ENCODE measurements at regions not wholly inside any gene's neighbourhood (a gene's known extent, or its start where the extent isn't known, plus 50 kb on each side); places are given as distances from the start of the nearest gene placed in this dataset.

GRCh38 chr15:62477929-62478328, 312.8 kb upstream of the C2CD4B start:
- Histone ChIP-seq H3K4me3 (ENCODE audit: low read length) (no peak overlapping the region), H3K36me3 (ENCODE audit: control insufficient read depth, insufficient read depth, low read length) (no peaks in the 10 kb centered on the region), H3K27ac (ENCODE audit: low read length) (no peak overlapping the region), H3K9me3 (ENCODE audit: control insufficient read depth, low read depth, low read length) (no peaks in the 10 kb centered on the region), H3K4me1 (ENCODE audit: control insufficient read depth, insufficient read depth, low read length) (no peaks in the 10 kb centered on the region), H3K27me3 (ENCODE audit: control insufficient read depth, insufficient read depth, low read length) (no peaks in the 10 kb centered on the region)
- WGBS (ENCODE audit: insufficient coverage, low lambda C conversion rate): no CpG with 5 or more reads among the region's 9 CpGs
- no peak for DNase-seq

GRCh38 chr15:62482785-62483429, 317.8 kb upstream of the C2CD4B start:
- Histone ChIP-seq H3K4me3 (ENCODE audit: low read length) (no peak overlapping the region), H3K9me3 (ENCODE audit: control insufficient read depth, low read depth, low read length) (no peaks in the 10 kb centered on the region), H3K36me3 (ENCODE audit: control insufficient read depth, insufficient read depth, low read length) (no peaks in the 10 kb centered on the region), H3K27me3 (ENCODE audit: control insufficient read depth, insufficient read depth, low read length) (no peaks in the 10 kb centered on the region), H3K4me1 (ENCODE audit: control insufficient read depth, insufficient read depth, low read length) (no peaks in the 10 kb centered on the region), H3K27ac (ENCODE audit: low read length) (no peak overlapping the region)
- no peak for DNase-seq
- WGBS (ENCODE audit: insufficient coverage, low lambda C conversion rate): no CpG with 5 or more reads among the region's 5 CpGs

GRCh38 chr15:62483814-62484213, 318.7 kb upstream of the C2CD4B start:
- no peaks in the 10 kb centered on the region for H3K9me3 ChIP-seq (ENCODE audit: control insufficient read depth, low read depth, low read length)
- no peak overlapping the region for H3K27ac ChIP-seq (ENCODE audit: low read length)
- H3K4me1 ChIP-seq (ENCODE audit: control insufficient read depth, insufficient read depth, low read length): no peaks in the 10 kb centered on the region
- no peaks in the 10 kb centered on the region for H3K27me3 ChIP-seq (ENCODE audit: control insufficient read depth, insufficient read depth, low read length)
- H3K4me3 ChIP-seq (ENCODE audit: low read length): no peak overlapping the region
- no peaks in the 10 kb centered on the region for H3K36me3 ChIP-seq (ENCODE audit: control insufficient read depth, insufficient read depth, low read length)
- no CpG with 5 or more reads among the region's 4 CpGs for WGBS (ENCODE audit: insufficient coverage, low lambda C conversion rate)
- no peak for DNase-seq

GRCh38 chr15:62485170-62485720, 320.2 kb upstream of the C2CD4B start:
- Histone ChIP-seq H3K9me3 (ENCODE audit: control insufficient read depth, low read depth, low read length) (no peaks in the 10 kb centered on the region), H3K4me3 (ENCODE audit: low read length) (no peak overlapping the region), H3K27ac (ENCODE audit: low read length) (no peak overlapping the region), H3K27me3 (ENCODE audit: control insufficient read depth, insufficient read depth, low read length) (no peaks in the 10 kb centered on the region), H3K4me1 (ENCODE audit: control insufficient read depth, insufficient read depth, low read length) (no peaks in the 10 kb centered on the region), H3K36me3 (ENCODE audit: control insufficient read depth, insufficient read depth, low read length) (no peaks in the 10 kb centered on the region)
- 100% methylated on average over 1 of the region's 6 CpGs for WGBS (ENCODE audit: insufficient coverage, low lambda C conversion rate)
- DNase-seq: no peak

- 80% methylated on average over 1 of the region's 1 CpG for WGBS (ENCODE audit: insufficient coverage, low lambda C conversion rate)
Observed at GRCh38 chr15:62486041-62486440, 321.0 kb upstream of the C2CD4B start.

GRCh38 chr15:62488387-62488786, 323.3 kb upstream of the C2CD4B start:
- Histone ChIP-seq H3K27me3 (ENCODE audit: control insufficient read depth, insufficient read depth, low read length) (no peaks in the 10 kb centered on the region), H3K36me3 (ENCODE audit: control insufficient read depth, insufficient read depth, low read length) (no peaks in the 10 kb centered on the region), H3K4me1 (ENCODE audit: control insufficient read depth, insufficient read depth, low read length) (no peaks in the 10 kb centered on the region), H3K9me3 (ENCODE audit: control insufficient read depth, low read depth, low read length) (no peaks in the 10 kb centered on the region), H3K4me3 (ENCODE audit: low read length) (no peak overlapping the region), H3K27ac (ENCODE audit: low read length) (no peak overlapping the region)
- no peak for DNase-seq
- WGBS (ENCODE audit: insufficient coverage, low lambda C conversion rate): no CpG with 5 or more reads among the region's 1 CpG

More at GRCh38 chr15:62486041-62486440, 321.0 kb upstream of the C2CD4B start:
- no peaks in the 10 kb centered on the region for H3K27me3 ChIP-seq (ENCODE audit: control insufficient read depth, insufficient read depth, low read length)
- H3K4me3 ChIP-seq (ENCODE audit: low read length): no peak overlapping the region
- H3K9me3 ChIP-seq (ENCODE audit: control insufficient read depth, low read depth, low read length): no peaks in the 10 kb centered on the region
- no peaks in the 10 kb centered on the region for H3K4me1 ChIP-seq (ENCODE audit: control insufficient read depth, insufficient read depth, low read length)
- no peak overlapping the region for H3K27ac ChIP-seq (ENCODE audit: low read length)
- DNase-seq: no peak
- no peaks in the 10 kb centered on the region for H3K36me3 ChIP-seq (ENCODE audit: control insufficient read depth, insufficient read depth, low read length)

- WGBS (ENCODE audit: insufficient coverage, low lambda C conversion rate): no CpG with 5 or more reads among the region's 2 CpGs
- no peak for DNase-seq
- Histone ChIP-seq H3K4me3 (ENCODE audit: low read length) (no peak overlapping the region), H3K4me1 (ENCODE audit: control insufficient read depth, insufficient read depth, low read length) (no peaks in the 10 kb centered on the region), H3K9me3 (ENCODE audit: control insufficient read depth, low read depth, low read length) (no peaks in the 10 kb centered on the region), H3K27ac (ENCODE audit: low read length) (no peak overlapping the region), H3K36me3 (ENCODE audit: control insufficient read depth, insufficient read depth, low read length) (no peaks in the 10 kb centered on the region), H3K27me3 (ENCODE audit: control insufficient read depth, insufficient read depth, low read length) (no peaks in the 10 kb centered on the region)
Observed at GRCh38 chr15:62491642-62492041, 326.6 kb upstream of the C2CD4B start.

GRCh38 chr15:62492900-62493299, 327.8 kb upstream of the C2CD4B start:
- no CpG with 5 or more reads among the region's 6 CpGs for WGBS (ENCODE audit: insufficient coverage, low lambda C conversion rate)
- Histone ChIP-seq H3K9me3 (ENCODE audit: control insufficient read depth, low read depth, low read length) (no peaks in the 10 kb centered on the region), H3K4me1 (ENCODE audit: control insufficient read depth, insufficient read depth, low read length) (no peaks in the 10 kb centered on the region), H3K36me3 (ENCODE audit: control insufficient read depth, insufficient read depth, low read length) (no peaks in the 10 kb centered on the region), H3K4me3 (ENCODE audit: low read length) (no peak overlapping the region), H3K27me3 (ENCODE audit: control insufficient read depth, insufficient read depth, low read length) (no peaks in the 10 kb centered on the region), H3K27ac (ENCODE audit: low read length) (no peak overlapping the region)
- DNase-seq: no peak

- Histone ChIP-seq H3K9me3 (ENCODE audit: control insufficient read depth, low read depth, low read length) (no peaks in the 10 kb centered on the region), H3K4me1 (ENCODE audit: control insufficient read depth, insufficient read depth, low read length) (no peaks in the 10 kb centered on the region), H3K27ac (ENCODE audit: low read length) (no peak overlapping the region), H3K4me3 (ENCODE audit: low read length) (no peak overlapping the region), H3K36me3 (ENCODE audit: control insufficient read depth, insufficient read depth, low read length) (no peaks in the 10 kb centered on the region), H3K27me3 (ENCODE audit: control insufficient read depth, insufficient read depth, low read length) (no peaks in the 10 kb centered on the region)
- DNase-seq: no peak
- no CpG with 5 or more reads among the region's 4 CpGs for WGBS (ENCODE audit: insufficient coverage, low lambda C conversion rate)
Observed at GRCh38 chr15:62494197-62494596, 329.1 kb upstream of the C2CD4B start.

GRCh38 chr15:62495670-62496614, 330.9 kb upstream of the C2CD4B start:
- Histone ChIP-seq H3K27me3 (ENCODE audit: control insufficient read depth, insufficient read depth, low read length) (no peaks in the 10 kb centered on the region), H3K4me3 (ENCODE audit: low read length) (no peak overlapping the region), H3K4me1 (ENCODE audit: control insufficient read depth, insufficient read depth, low read length) (no peaks in the 10 kb centered on the region), H3K27ac (ENCODE audit: low read length) (no peak overlapping the region), H3K9me3 (ENCODE audit: control insufficient read depth, low read depth, low read length) (no peaks in the 10 kb centered on the region), H3K36me3 (ENCODE audit: control insufficient read depth, insufficient read depth, low read length) (no peaks in the 10 kb centered on the region)
- DNase-seq: no peak
- WGBS (ENCODE audit: insufficient coverage, low lambda C conversion rate): no CpG with 5 or more reads among the region's 9 CpGs
